ENCODE measurements at regions not wholly inside any gene's neighbourhood (a gene's known extent, or its start where the extent isn't known, plus 50 kb on each side); places are given as distances from the start of the nearest gene placed in this dataset.

DNA sequence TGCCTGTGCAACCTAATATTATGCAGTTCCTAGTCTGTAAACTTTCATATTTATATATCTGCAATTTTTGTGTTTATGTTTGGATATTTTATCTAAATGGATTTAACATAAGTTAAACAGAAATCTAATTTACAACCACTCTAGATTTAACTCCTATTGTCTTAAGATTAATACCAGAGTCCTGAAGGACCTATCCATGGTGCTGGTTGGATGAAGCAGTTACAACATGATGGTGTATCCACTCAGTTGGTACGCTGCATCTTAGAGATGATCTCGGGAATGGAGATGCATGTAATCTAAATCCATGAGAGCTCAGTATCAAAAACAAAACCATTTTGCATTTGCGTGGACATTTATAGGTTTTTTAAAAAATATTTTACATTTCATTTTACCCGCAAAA is 745.9 kb upstream of the SLC8A1 start:
- TF ChIP-seq, protein P1, sequence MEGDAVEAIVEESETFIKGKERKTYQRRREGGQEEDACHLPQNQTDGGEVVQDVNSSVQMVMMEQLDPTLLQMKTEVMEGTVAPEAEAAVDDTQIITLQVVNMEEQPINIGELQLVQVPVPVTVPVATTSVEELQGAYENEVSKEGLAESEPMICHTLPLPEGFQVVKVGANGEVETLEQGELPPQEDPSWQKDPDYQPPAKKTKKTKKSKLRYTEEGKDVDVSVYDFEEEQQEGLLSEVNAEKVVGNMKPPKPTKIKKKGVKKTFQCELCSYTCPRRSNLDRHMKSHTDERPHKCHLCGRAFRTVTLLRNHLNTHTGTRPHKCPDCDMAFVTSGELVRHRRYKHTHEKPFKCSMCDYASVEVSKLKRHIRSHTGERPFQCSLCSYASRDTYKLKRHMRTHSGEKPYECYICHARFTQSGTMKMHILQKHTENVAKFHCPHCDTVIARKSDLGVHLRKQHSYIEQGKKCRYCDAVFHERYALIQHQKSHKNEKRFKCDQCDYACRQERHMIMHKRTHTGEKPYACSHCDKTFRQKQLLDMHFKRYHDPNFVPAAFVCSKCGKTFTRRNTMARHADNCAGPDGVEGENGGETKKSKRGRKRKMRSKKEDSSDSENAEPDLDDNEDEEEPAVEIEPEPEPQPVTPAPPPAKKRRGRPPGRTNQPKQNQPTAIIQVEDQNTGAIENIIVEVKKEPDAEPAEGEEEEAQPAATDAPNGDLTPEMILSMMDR (IDR thresholded peaks at IDR 0.05): no peak
- TF ChIP-seq POLR2A (IDR thresholded peaks at IDR 0.05): no peak

Data from thyroid gland (tissue), 4 donors.